ENCODE measurements at regions not wholly inside any gene's neighbourhood (a gene's known extent, or its start where the extent isn't known, plus 50 kb on each side); places are given as distances from the start of the nearest gene placed in this dataset.

- no peak for DNase-seq (ENCODE audit: low spot score)
Measured at GRCh38 chr4:186934244-186934643, 210.6 kb upstream of the FAT1 start.

- DNase-seq (ENCODE audit: low spot score) = no peak
Measured at GRCh38 chr4:186934841-186935443, 211.3 kb upstream of the FAT1 start.

- DNase-seq (ENCODE audit: low spot score) = no peak
Measured at GRCh38 chr4:186935901-186936300, 212.2 kb upstream of the FAT1 start.

- no peak for DNase-seq (ENCODE audit: low spot score)
Measured at GRCh38 chr4:186936496-186937375, 213.1 kb upstream of the FAT1 start.

- no peak for DNase-seq (ENCODE audit: low spot score)
Measured at GRCh38 chr4:186939226-186939625, 215.6 kb upstream of the FAT1 start.

- DNase-seq (ENCODE audit: low spot score) = no peak
Measured at GRCh38 chr4:186939766-186940165, 216.1 kb upstream of the FAT1 start.

GRCh38 chr4:186940476-186940875 is 216.8 kb upstream of the FAT1 start:
- DNase-seq (ENCODE audit: low spot score) = no peak

GRCh38 chr4:186942758-186943377 is 219.2 kb upstream of the FAT1 start:
- no peak for DNase-seq (ENCODE audit: low spot score)

GRCh38 chr4:186943411-186943810 is 219.8 kb upstream of the FAT1 start:
- DNase-seq (ENCODE audit: low spot score) = no peak

GRCh38 chr4:186946136-186946535 is 222.5 kb upstream of the FAT1 start:
- DNase-seq (ENCODE audit: low spot score) = no peak

- DNase-seq (ENCODE audit: low spot score) = no peak
Measured at GRCh38 chr4:186946682-186947294, 223.1 kb upstream of the FAT1 start.

GRCh38 chr4:186948361-186949242 is 224.9 kb upstream of the FAT1 start:
- DNase-seq (ENCODE audit: low spot score) = no peak

- DNase-seq (ENCODE audit: low spot score) = no peak
Measured at GRCh38 chr4:186949847-186950246, 226.2 kb upstream of the FAT1 start.

- no peak for DNase-seq (ENCODE audit: low spot score)
Measured at GRCh38 chr4:186952709-186953108, 229.1 kb upstream of the FAT1 start.

GRCh38 chr4:186953599-186954260 is 230.1 kb upstream of the FAT1 start:
- DNase-seq (ENCODE audit: low spot score) = no peak

- no peak for DNase-seq (ENCODE audit: low spot score)
Measured at GRCh38 chr4:186954509-186954908, 230.9 kb upstream of the FAT1 start.

- no peak for DNase-seq (ENCODE audit: low spot score)
Measured at GRCh38 chr4:186954956-186955355, 231.3 kb upstream of the FAT1 start.

- no peak for DNase-seq (ENCODE audit: low spot score)
Measured at GRCh38 chr4:186957952-186958555, 234.4 kb upstream of the FAT1 start.

- no peak for DNase-seq (ENCODE audit: low spot score)
Measured at GRCh38 chr4:186958726-186959350, 235.2 kb upstream of the FAT1 start.
